SK-N-SH treated with all-trans-retinoic acid at 6 μM for 48 hours (cell line): ENCODE measurements at regions not wholly inside any gene's neighbourhood (a gene's known extent, or its start where the extent isn't known, plus 50 kb on each side); places are given as distances from the start of the nearest gene placed in this dataset.

Source experiments
- ATAC-seq: fragments of 200-7000 bp; cut with Tn5 transposase; 3 replicates; pipeline ENCODE4 v1.9.1; 2020; ENCODE audit warnings: mild to moderate bottlenecking, moderate library complexity
- ARNTL ChIP-seq: fragments of 450-650 bp; formaldehyde crosslinking; IDR thresholded peaks from 2 replicates; pipeline ENCODE4 v1.5.0; 2020; ENCODE audit warnings: low read depth, mild to moderate bottlenecking, moderate library complexity, borderline replicate concordance
- BACH2 ChIP-seq: fragments of 250-450 bp; sonication (Bioruptor Pico); IDR thresholded peaks from 2 replicates; pipeline ENCODE4 v1.9.0; 2021; ENCODE audit warnings: mild to moderate bottlenecking, borderline replicate concordance
- CSDC2 ChIP-seq: fragments of 250-450 bp; sonication (Bioruptor Pico); IDR thresholded peaks from 2 replicates; pipeline ENCODE4 v1.5.0; 2020; ENCODE audit warnings: mild to moderate bottlenecking, moderate library complexity
- ESRRG ChIP-seq: fragments of 250-450 bp; sonication (Bioruptor Pico); IDR thresholded peaks from 2 replicates; pipeline ENCODE4 v1.6.1; 2021; ENCODE audit warnings: mild to moderate bottlenecking
- GLIS3 ChIP-seq: fragments of 250-450 bp; sonication (Bioruptor Pico); IDR thresholded peaks from 2 replicates; pipeline ENCODE4 v1.5.0; 2020; ENCODE audit warnings: mild to moderate bottlenecking, moderate library complexity
- ISL1 ChIP-seq: fragments of 250-450 bp; sonication (Bioruptor Pico); IDR thresholded peaks from 2 replicates; pipeline ENCODE4 v2.1.2; 2022; ENCODE audit warnings: mild to moderate bottlenecking, moderate library complexity
- OSR1 ChIP-seq: fragments of 250-450 bp; sonication (Bioruptor Pico); IDR thresholded peaks from 2 replicates; pipeline ENCODE4 v1.8.0; 2022; ENCODE audit warnings: moderate library complexity, mild to moderate bottlenecking, inconsistent platforms
- PPARA ChIP-seq: fragments of 250-450 bp; sonication (Bioruptor Pico); IDR thresholded peaks from 2 replicates; pipeline ENCODE4 v1.5.0; 2020; ENCODE audit warnings: mild to moderate bottlenecking, borderline replicate concordance
- RARB ChIP-seq: fragments of 250-450 bp; sonication (Bioruptor Pico); IDR thresholded peaks from 2 replicates; pipeline ENCODE4 v1.8.0; 2021; ENCODE audit warnings: mild to moderate bottlenecking, moderate library complexity
- SNAI2 ChIP-seq: fragments of 250-450 bp; sonication (Bioruptor Pico); IDR thresholded peaks from 2 replicates; pipeline ENCODE4 v1.5.0; 2020; ENCODE audit warnings: mild to moderate bottlenecking, moderate library complexity
- TCF4 ChIP-seq: fragments of 250-450 bp; sonication (Bioruptor Pico); IDR thresholded peaks from 2 replicates; pipeline ENCODE4 v1.8.0; 2021; ENCODE audit warnings: mild to moderate bottlenecking, moderate library complexity, borderline replicate concordance
- ZC3H10 ChIP-seq: fragments of 250-450 bp; sonication (Bioruptor Pico); IDR thresholded peaks from 2 replicates; pipeline ENCODE4 v1.5.1; 2021; ENCODE audit warnings: mild to moderate bottlenecking, moderate library complexity
- ZFP3 ChIP-seq: fragments of 250-450 bp; sonication (Bioruptor Pico); IDR thresholded peaks from 2 replicates; pipeline ENCODE4 v1.5.0; 2020; ENCODE audit warnings: mild to moderate bottlenecking, moderate library complexity
- ZFP30 ChIP-seq: fragments of 450-650 bp; formaldehyde crosslinking; IDR thresholded peaks from 2 replicates; pipeline ENCODE4 v1.5.0; 2022; ENCODE audit warnings: mild to moderate bottlenecking, moderate library complexity
- ZNF565 ChIP-seq: fragments of 450-650 bp; formaldehyde crosslinking; conservative IDR thresholded peaks from 2 replicates; pipeline ENCODE4 v1.5.0; 2020; ENCODE audit warnings: low read depth, mild to moderate bottlenecking, moderate library complexity
- ZNF70 ChIP-seq: fragments of 450-650 bp; formaldehyde crosslinking; IDR thresholded peaks from 2 replicates; pipeline ENCODE4 v1.5.0; 2020; ENCODE audit warnings: mild to moderate bottlenecking, moderate library complexity
- ZNF8 ChIP-seq: fragments of 450-650 bp; formaldehyde crosslinking; IDR thresholded peaks from 2 replicates; pipeline ENCODE4 v1.5.0; 2020; ENCODE audit warnings: mild to moderate bottlenecking, moderate library complexity
- TF ChIP-seq, protein P1 (sequence below): fragments of 250-450 bp; sonication (Bioruptor Pico); IDR thresholded peaks from 2 replicates; pipeline ENCODE4 v1.8.0; 2020; ENCODE audit warnings: mild to moderate bottlenecking, moderate library complexity, borderline replicate concordance
- TF ChIP-seq, protein P2 (sequence below): fragments of 250-450 bp; sonication (Bioruptor Pico); IDR thresholded peaks from 2 replicates; pipeline ENCODE4 v1.8.0; 2021; ENCODE audit warnings: low read depth, mild to moderate bottlenecking, moderate library complexity, borderline replicate concordance
- TF ChIP-seq, protein P3 (sequence below): fragments of 250-450 bp; sonication (Bioruptor Pico); IDR thresholded peaks from 2 replicates; pipeline ENCODE4 v1.5.1; 2020; ENCODE audit warnings: low read depth, mild to moderate bottlenecking, moderate library complexity
- TF ChIP-seq, protein P4 (sequence below): fragments of 250-450 bp; sonication (Bioruptor Pico); IDR thresholded peaks from 2 replicates; pipeline ENCODE4 v1.5.0; 2020; ENCODE audit warnings: mild to moderate bottlenecking, moderate library complexity

DNA sequence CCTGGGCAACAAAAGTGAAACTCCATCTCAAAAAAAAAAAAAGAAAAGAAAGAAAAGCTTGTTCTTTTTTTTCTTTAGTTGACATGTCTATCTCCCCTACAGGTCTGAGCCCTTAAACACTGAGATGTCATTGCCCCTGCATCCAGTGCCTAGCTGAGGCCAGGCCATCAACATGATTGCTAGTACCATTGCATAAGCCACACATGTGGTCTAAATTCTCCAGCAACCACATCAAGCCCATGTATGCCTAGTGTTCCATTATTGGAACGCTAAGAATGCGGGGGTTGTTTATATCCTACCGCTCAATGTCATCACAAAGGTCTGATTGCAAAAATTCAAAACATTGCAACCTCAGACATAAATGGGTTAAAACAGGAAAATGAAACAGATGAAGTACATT lies 62.7 kb downstream of the NPTX2 start:
- TF ChIP-seq ZFP3 (CRISPR knock-in tag) (no peak), PPARA (no peak), ZC3H10 (CRISPR knock-in tag) (no peak), RARB (CRISPR knock-in tag) (no peak), ISL1 (CRISPR knock-in tag) (no peak), ZFP30 (CRISPR knock-in tag) (no peak), ZNF8 (CRISPR knock-in tag) (no peak), ZNF70 (CRISPR knock-in tag) (no peak), ESRRG (CRISPR knock-in tag) (no peak), ZNF565 (no peak), SNAI2 (no peak), GLIS3 (CRISPR knock-in tag) (no peak), ARNTL (CRISPR knock-in tag) (no peak), CSDC2 (no peak)
- TF ChIP-seq, protein P1, sequence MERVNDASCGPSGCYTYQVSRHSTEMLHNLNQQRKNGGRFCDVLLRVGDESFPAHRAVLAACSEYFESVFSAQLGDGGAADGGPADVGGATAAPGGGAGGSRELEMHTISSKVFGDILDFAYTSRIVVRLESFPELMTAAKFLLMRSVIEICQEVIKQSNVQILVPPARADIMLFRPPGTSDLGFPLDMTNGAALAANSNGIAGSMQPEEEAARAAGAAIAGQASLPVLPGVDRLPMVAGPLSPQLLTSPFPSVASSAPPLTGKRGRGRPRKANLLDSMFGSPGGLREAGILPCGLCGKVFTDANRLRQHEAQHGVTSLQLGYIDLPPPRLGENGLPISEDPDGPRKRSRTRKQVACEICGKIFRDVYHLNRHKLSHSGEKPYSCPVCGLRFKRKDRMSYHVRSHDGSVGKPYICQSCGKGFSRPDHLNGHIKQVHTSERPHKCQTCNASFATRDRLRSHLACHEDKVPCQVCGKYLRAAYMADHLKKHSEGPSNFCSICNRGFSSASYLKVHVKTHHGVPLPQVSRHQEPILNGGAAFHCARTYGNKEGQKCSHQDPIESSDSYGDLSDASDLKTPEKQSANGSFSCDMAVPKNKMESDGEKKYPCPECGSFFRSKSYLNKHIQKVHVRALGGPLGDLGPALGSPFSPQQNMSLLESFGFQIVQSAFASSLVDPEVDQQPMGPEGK (CRISPR knock-in tag): no peak
- TF ChIP-seq, protein P2, sequence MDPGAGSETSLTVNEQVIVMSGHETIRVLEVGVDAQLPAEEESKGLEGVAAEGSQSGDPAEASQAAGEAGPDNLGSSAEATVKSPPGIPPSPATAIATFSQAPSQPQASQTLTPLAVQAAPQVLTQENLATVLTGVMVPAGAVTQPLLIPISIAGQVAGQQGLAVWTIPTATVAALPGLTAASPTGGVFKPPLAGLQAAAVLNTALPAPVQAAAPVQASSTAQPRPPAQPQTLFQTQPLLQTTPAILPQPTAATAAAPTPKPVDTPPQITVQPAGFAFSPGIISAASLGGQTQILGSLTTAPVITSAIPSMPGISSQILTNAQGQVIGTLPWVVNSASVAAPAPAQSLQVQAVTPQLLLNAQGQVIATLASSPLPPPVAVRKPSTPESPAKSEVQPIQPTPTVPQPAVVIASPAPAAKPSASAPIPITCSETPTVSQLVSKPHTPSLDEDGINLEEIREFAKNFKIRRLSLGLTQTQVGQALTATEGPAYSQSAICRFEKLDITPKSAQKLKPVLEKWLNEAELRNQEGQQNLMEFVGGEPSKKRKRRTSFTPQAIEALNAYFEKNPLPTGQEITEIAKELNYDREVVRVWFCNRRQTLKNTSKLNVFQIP (CRISPR knock-in tag): no peak
- TF ChIP-seq, protein P3, sequence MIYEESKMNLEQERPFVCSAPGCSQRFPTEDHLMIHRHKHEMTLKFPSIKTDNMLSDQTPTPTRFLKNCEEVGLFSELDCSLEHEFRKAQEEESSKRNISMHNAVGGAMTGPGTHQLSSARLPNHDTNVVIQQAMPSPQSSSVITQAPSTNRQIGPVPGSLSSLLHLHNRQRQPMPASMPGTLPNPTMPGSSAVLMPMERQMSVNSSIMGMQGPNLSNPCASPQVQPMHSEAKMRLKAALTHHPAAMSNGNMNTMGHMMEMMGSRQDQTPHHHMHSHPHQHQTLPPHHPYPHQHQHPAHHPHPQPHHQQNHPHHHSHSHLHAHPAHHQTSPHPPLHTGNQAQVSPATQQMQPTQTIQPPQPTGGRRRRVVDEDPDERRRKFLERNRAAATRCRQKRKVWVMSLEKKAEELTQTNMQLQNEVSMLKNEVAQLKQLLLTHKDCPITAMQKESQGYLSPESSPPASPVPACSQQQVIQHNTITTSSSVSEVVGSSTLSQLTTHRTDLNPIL (CRISPR knock-in tag): no peak

DNA sequence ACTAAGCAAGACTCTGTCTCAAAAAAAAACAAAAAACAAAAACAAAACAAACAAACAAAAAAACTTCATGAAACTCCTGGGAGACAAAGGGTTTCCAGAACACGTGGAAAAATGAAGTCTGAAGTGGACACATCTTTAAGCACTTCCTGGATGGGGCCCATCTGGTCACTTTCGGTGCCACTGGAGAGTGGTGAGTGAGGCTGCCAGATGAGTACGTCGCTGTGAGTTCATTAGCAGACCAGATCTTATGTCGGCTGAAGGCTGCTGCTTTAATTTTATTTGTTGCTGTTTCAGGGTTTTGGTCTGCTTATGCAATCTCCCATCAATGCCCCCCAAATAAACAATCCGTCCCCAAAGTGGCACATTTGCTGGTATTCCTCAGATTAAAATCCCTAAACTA lies 64.4 kb downstream of the NPTX2 start:
- ATAC-seq: no peak
- TF ChIP-seq ZNF70 (CRISPR knock-in tag) (no peak), ZC3H10 (CRISPR knock-in tag) (no peak), BACH2 (no peak), ZFP3 (CRISPR knock-in tag) (no peak), ESRRG (CRISPR knock-in tag) (no peak), OSR1 (CRISPR knock-in tag) (no peak), RARB (CRISPR knock-in tag) (no peak), CSDC2 (no peak), ZNF8 (CRISPR knock-in tag) (no peak)
- TF ChIP-seq, protein P1 (CRISPR knock-in tag): no peak
- TF ChIP-seq, protein P2 (CRISPR knock-in tag): no peak

More for the DNA sequence above, 62.7 kb downstream of the NPTX2 start:
- no peak for ATAC-seq

DNA sequence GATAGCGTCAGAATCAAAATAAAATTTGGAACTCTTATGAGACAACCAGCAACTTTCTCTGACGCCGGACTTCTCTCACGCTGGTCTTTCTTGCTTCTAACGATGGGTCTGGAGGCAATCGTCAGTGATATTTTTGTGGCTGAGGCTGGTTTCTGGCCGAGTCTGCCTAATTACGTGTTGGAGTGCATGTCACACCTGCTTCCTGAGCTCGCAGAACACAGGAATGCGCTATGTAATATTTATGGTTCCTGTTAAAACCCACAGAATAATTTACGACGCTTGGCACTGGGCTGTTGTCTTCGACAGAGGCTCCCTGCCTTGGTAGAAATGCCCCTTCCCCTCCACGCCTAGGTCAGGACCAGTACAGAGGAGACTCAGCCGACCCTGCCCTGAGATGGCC lies 64.9 kb downstream of the NPTX2 start:
- no peak for ATAC-seq
- no peak for TF ChIP-seq ARNTL (CRISPR knock-in tag)
- no peak for TF ChIP-seq SNAI2
- TF ChIP-seq CSDC2: no peak
- TF ChIP-seq ZNF565: no peak
- TF ChIP-seq ZFP3 (CRISPR knock-in tag): no peak
- TF ChIP-seq, protein P1 (CRISPR knock-in tag): no peak
- TF ChIP-seq GLIS3 (CRISPR knock-in tag): no peak
- TF ChIP-seq, protein P2 (CRISPR knock-in tag): no peak
- no peak for TF ChIP-seq BACH2
- TF ChIP-seq, protein P4, sequence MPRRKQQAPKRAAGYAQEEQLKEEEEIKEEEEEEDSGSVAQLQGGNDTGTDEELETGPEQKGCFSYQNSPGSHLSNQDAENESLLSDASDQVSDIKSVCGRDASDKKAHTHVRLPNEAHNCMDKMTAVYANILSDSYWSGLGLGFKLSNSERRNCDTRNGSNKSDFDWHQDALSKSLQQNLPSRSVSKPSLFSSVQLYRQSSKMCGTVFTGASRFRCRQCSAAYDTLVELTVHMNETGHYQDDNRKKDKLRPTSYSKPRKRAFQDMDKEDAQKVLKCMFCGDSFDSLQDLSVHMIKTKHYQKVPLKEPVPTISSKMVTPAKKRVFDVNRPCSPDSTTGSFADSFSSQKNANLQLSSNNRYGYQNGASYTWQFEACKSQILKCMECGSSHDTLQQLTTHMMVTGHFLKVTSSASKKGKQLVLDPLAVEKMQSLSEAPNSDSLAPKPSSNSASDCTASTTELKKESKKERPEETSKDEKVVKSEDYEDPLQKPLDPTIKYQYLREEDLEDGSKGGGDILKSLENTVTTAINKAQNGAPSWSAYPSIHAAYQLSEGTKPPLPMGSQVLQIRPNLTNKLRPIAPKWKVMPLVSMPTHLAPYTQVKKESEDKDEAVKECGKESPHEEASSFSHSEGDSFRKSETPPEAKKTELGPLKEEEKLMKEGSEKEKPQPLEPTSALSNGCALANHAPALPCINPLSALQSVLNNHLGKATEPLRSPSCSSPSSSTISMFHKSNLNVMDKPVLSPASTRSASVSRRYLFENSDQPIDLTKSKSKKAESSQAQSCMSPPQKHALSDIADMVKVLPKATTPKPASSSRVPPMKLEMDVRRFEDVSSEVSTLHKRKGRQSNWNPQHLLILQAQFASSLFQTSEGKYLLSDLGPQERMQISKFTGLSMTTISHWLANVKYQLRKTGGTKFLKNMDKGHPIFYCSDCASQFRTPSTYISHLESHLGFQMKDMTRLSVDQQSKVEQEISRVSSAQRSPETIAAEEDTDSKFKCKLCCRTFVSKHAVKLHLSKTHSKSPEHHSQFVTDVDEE (CRISPR knock-in tag): no peak
- TF ChIP-seq ESRRG (CRISPR knock-in tag): no peak
- TF ChIP-seq PPARA: no peak
- no peak for TF ChIP-seq ZFP30 (CRISPR knock-in tag)
- no peak for TF ChIP-seq TCF4
- TF ChIP-seq ZNF8 (CRISPR knock-in tag): no peak
- no peak for TF ChIP-seq ISL1 (CRISPR knock-in tag)
